ENCODE measurements at regions not wholly inside any gene's neighbourhood (a gene's known extent, or its start where the extent isn't known, plus 50 kb on each side); places are given as distances from the start of the nearest gene placed in this dataset.

- DNase-seq (ENCODE audit: low spot score), result no peak
- TF ChIP-seq RXRA (IDR thresholded peaks at IDR 0.05) (no peak), MAX (IDR thresholded peaks at IDR 0.05) (no peak)
- no peak overlapping the region for H3K9ac ChIP-seq (ENCODE audit: low read depth in 1 of 2, low read length in 2 of 2)
- WGBS, result 87% methylated on average over 3 of the region's 3 CpGs
- H3K4me1 ChIP-seq (ENCODE audit: control insufficient read depth in 4 of 4, insufficient read depth in 4 of 4, low read length in 3 of 4), result no peaks in the 10 kb centered on the region
- no peak overlapping the region for H3K27ac ChIP-seq (ENCODE audit: low read depth in 1 of 2, low read length in 2 of 2)
- no peak overlapping the region for H3K4me3 ChIP-seq (ENCODE audit: low read depth in 1 of 3, low read length in 3 of 3)
- no peaks in the 10 kb centered on the region for H3K27me3 ChIP-seq (ENCODE audit: control insufficient read depth in 4 of 4, insufficient read depth in 4 of 4, low read length in 3 of 4)
- H3K36me3 ChIP-seq (ENCODE audit: control insufficient read depth in 4 of 4, insufficient read depth in 3 of 4, low read depth in 1 of 4, low read length in 3 of 4), result no peaks in the 10 kb centered on the region
- no peaks in the 10 kb centered on the region for H3K9me3 ChIP-seq (ENCODE audit: control insufficient read depth in 4 of 4, low read length in 3 of 4)
These were observed 536.4 kb upstream of the PIK3C3 start for GRCh38 chr18:41418598-41418997.

DNA sequence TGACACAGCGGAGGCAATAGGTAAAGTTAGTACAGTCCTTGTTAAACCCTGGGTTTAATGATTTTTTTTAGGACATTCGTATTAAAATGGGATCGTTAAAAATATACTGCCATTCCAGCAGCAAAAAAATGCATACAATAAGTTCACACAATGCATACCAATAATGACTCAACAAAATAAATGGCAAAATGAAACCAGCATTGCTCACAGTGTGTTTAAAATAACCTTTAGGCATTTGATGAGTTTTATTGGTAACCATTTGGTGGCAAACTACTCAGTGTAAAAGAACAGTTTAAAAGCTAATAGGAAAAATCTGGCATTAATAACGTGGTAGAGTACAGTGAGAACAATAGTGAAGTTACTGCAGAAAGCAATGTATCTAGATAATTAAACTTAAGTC is 539.0 kb upstream of the PIK3C3 start:
- H3K36me3 ChIP-seq (ENCODE audit: control insufficient read depth in 4 of 4, insufficient read depth in 3 of 4, low read depth in 1 of 4, low read length in 3 of 4), result no peaks in the 10 kb centered on the region
- H3K4me1 ChIP-seq (ENCODE audit: control insufficient read depth in 4 of 4, insufficient read depth in 4 of 4, low read length in 3 of 4), result no peaks in the 10 kb centered on the region
- H3K9ac ChIP-seq (ENCODE audit: low read depth in 1 of 2, low read length in 2 of 2), result no peak overlapping the region
- no peak overlapping the region for H3K4me3 ChIP-seq (ENCODE audit: low read depth in 1 of 3, low read length in 3 of 3)
- H3K27me3 ChIP-seq (ENCODE audit: control insufficient read depth in 4 of 4, insufficient read depth in 4 of 4, low read length in 3 of 4), result no peaks in the 10 kb centered on the region
- TF ChIP-seq TAF1 (conservative IDR thresholded peaks at IDR 0.05) (no peak), HNF4A (conservative IDR thresholded peaks at IDR 0.05) (no peak), REST (IDR thresholded peaks at IDR 0.05) (no peak), CTCF (IDR thresholded peaks at IDR 0.05; ENCODE audit: low read depth, low read length, missing input control) (no peak), NR2F2 (IDR thresholded peaks at IDR 0.05) (no peak), RAD21 (IDR thresholded peaks at IDR 0.05) (no peak), RXRA (IDR thresholded peaks at IDR 0.05) (no peak), YY1 (IDR thresholded peaks at IDR 0.05) (no peak), MAX (IDR thresholded peaks at IDR 0.05) (no peak), JUND (IDR thresholded peaks at IDR 0.05) (no peak), EGR1 (IDR thresholded peaks at IDR 0.05; ENCODE audit: low read depth in 2 of 2) (no peak), FOXA1 (IDR thresholded peaks at IDR 0.05) (no peak), GABPA (IDR thresholded peaks at IDR 0.05 in 1 of 2, conservative IDR thresholded peaks at IDR 0.05 in 1 of 2) (no peak), SP1 (IDR thresholded peaks at IDR 0.05) (no peak), FOXA2 (IDR thresholded peaks at IDR 0.05) (no peak), HNF4G (IDR thresholded peaks at IDR 0.05) (no peak), ATF3 (IDR thresholded peaks at IDR 0.05) (no peak)
- TF ChIP-seq, protein P1, sequence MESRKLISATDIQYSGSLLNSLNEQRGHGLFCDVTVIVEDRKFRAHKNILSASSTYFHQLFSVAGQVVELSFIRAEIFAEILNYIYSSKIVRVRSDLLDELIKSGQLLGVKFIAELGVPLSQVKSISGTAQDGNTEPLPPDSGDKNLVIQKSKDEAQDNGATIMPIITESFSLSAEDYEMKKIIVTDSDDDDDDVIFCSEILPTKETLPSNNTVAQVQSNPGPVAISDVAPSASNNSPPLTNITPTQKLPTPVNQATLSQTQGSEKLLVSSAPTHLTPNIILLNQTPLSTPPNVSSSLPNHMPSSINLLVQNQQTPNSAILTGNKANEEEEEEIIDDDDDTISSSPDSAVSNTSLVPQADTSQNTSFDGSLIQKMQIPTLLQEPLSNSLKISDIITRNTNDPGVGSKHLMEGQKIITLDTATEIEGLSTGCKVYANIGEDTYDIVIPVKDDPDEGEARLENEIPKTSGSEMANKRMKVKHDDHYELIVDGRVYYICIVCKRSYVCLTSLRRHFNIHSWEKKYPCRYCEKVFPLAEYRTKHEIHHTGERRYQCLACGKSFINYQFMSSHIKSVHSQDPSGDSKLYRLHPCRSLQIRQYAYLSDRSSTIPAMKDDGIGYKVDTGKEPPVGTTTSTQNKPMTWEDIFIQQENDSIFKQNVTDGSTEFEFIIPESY (IDR thresholded peaks at IDR 0.05), result no peak
- no peak for DNase-seq (ENCODE audit: low spot score)
- 81% methylated on average over 4 of the region's 4 CpGs for WGBS
- no peaks in the 10 kb centered on the region for H3K9me3 ChIP-seq (ENCODE audit: control insufficient read depth in 4 of 4, low read length in 3 of 4)
- no peak overlapping the region for H3K27ac ChIP-seq (ENCODE audit: low read depth in 1 of 2, low read length in 2 of 2)

All from liver (tissue), 8 donors.